ENCODE measurements at regions not wholly inside any gene's neighbourhood (a gene's known extent, or its start where the extent isn't known, plus 50 kb on each side); places are given as distances from the start of the nearest gene placed in this dataset.

DNA sequence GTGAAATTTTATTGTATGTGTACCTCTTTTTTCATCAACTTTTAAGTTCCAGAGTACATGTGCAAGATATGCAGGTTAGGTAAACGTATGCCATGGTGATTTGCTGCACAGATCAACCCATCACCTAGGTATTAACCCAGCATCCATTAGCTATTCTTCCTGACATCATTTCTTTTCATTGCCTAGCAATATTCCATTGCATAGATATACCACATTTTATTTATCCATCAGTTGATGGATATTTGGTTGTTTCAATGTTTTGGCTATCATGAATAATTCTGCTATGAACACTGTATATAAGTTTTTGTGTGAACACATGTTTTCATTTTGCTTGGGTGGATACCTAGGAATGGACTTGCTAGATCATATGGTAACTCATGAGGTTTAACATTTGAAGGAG, 439.9 kb upstream of the SOX5 start:
- TF ChIP-seq EP300 (IDR thresholded peaks at IDR 0.05; ENCODE audit: borderline replicate concordance): no peak
- TF ChIP-seq, protein P1, sequence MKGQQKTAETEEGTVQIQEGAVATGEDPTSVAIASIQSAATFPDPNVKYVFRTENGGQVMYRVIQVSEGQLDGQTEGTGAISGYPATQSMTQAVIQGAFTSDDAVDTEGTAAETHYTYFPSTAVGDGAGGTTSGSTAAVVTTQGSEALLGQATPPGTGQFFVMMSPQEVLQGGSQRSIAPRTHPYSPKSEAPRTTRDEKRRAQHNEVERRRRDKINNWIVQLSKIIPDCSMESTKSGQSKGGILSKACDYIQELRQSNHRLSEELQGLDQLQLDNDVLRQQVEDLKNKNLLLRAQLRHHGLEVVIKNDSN (IDR thresholded peaks at IDR 0.05): no peak
- no peak for TF ChIP-seq TEAD4 (IDR thresholded peaks at IDR 0.05)
- TF ChIP-seq TAF1 (IDR thresholded peaks at IDR 0.05; ENCODE audit: low read depth): no peak
- TF ChIP-seq CEBPB (IDR thresholded peaks at IDR 0.05): no peak
- TF ChIP-seq RAD21 (IDR thresholded peaks at IDR 0.05; ENCODE audit: low read depth): no peak
- TF ChIP-seq, protein P2, sequence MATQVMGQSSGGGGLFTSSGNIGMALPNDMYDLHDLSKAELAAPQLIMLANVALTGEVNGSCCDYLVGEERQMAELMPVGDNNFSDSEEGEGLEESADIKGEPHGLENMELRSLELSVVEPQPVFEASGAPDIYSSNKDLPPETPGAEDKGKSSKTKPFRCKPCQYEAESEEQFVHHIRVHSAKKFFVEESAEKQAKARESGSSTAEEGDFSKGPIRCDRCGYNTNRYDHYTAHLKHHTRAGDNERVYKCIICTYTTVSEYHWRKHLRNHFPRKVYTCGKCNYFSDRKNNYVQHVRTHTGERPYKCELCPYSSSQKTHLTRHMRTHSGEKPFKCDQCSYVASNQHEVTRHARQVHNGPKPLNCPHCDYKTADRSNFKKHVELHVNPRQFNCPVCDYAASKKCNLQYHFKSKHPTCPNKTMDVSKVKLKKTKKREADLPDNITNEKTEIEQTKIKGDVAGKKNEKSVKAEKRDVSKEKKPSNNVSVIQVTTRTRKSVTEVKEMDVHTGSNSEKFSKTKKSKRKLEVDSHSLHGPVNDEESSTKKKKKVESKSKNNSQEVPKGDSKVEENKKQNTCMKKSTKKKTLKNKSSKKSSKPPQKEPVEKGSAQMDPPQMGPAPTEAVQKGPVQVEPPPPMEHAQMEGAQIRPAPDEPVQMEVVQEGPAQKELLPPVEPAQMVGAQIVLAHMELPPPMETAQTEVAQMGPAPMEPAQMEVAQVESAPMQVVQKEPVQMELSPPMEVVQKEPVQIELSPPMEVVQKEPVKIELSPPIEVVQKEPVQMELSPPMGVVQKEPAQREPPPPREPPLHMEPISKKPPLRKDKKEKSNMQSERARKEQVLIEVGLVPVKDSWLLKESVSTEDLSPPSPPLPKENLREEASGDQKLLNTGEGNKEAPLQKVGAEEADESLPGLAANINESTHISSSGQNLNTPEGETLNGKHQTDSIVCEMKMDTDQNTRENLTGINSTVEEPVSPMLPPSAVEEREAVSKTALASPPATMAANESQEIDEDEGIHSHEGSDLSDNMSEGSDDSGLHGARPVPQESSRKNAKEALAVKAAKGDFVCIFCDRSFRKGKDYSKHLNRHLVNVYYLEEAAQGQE (IDR thresholded peaks at IDR 0.05; ENCODE audit: low read depth): no peak
- TF ChIP-seq, protein P3, sequence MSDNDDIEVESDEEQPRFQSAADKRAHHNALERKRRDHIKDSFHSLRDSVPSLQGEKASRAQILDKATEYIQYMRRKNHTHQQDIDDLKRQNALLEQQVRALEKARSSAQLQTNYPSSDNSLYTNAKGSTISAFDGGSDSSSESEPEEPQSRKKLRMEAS (IDR thresholded peaks at IDR 0.05): no peak
- TF ChIP-seq NFIC (IDR thresholded peaks at IDR 0.05): no peak

Measured in Ishikawa (cell line).